ENCODE measurements at regions not wholly inside any gene's neighbourhood (a gene's known extent, or its start where the extent isn't known, plus 50 kb on each side); places are given as distances from the start of the nearest gene placed in this dataset.
A peak's percentile ranks its signal among the peaks of the same experiment; 100 is the strongest.
"Not testable (repeated sequence)": the region's sequence is repeated elsewhere in the genome, so short reads cannot be mapped to it uniquely, and the experiment has no call there.

DNA sequence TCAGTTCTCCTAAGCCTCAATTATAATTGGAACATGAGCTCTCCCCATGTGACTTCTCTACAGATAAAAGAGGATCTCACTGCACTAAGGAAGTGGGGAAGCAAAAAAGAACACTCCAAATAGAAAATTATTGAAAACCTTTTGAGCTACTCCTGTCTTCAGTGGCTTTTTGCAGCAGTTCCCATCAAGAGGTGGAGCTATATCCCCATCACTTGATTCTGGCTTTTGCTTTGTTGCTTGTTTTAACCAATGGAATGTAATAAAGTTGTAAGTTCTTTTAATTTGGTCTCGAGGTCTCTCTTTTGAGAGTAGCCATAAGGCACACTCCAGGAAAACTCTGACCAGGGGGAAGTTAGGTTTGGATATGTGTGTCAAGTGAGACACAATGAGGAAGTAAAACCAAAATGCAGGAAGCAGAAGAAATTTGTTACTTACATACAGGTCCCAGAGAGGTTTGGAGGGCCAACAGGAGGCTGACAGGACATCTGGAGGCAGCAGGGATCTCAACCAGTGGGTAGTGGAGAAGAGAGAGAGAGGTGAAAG, 569.4 kb downstream of the HTR7 start:
- Histone ChIP-seq H3K27ac (no peak overlapping the region), H3K27me3 (no peaks in the 10 kb centered on the region), H3K4me1 (no peaks in the 10 kb centered on the region), H3K9me3 (no peaks in the 10 kb centered on the region), H3K36me3 (no peaks in the 10 kb centered on the region), H3K4me3 (no peak overlapping the region)
- intact Hi-C loops (cut with DNase I): no loop called here
- TF ChIP-seq POLR2A (IDR thresholded peaks at IDR 0.05): no peak
- TF ChIP-seq, protein P1, sequence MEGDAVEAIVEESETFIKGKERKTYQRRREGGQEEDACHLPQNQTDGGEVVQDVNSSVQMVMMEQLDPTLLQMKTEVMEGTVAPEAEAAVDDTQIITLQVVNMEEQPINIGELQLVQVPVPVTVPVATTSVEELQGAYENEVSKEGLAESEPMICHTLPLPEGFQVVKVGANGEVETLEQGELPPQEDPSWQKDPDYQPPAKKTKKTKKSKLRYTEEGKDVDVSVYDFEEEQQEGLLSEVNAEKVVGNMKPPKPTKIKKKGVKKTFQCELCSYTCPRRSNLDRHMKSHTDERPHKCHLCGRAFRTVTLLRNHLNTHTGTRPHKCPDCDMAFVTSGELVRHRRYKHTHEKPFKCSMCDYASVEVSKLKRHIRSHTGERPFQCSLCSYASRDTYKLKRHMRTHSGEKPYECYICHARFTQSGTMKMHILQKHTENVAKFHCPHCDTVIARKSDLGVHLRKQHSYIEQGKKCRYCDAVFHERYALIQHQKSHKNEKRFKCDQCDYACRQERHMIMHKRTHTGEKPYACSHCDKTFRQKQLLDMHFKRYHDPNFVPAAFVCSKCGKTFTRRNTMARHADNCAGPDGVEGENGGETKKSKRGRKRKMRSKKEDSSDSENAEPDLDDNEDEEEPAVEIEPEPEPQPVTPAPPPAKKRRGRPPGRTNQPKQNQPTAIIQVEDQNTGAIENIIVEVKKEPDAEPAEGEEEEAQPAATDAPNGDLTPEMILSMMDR (IDR thresholded peaks at IDR 0.05): peak in 1 of 4 donors; percentile 5
- ATAC-seq (peak in 2 of 4 donors; percentile 9 to 21), DNase-seq (no peak)
- WGBS (ENCODE audit: insufficient coverage, low coverage, low lambda C conversion rate, missing lambda C conversion rate): 24% methylated on average over 1 of the region's 1 CpG

DNA sequence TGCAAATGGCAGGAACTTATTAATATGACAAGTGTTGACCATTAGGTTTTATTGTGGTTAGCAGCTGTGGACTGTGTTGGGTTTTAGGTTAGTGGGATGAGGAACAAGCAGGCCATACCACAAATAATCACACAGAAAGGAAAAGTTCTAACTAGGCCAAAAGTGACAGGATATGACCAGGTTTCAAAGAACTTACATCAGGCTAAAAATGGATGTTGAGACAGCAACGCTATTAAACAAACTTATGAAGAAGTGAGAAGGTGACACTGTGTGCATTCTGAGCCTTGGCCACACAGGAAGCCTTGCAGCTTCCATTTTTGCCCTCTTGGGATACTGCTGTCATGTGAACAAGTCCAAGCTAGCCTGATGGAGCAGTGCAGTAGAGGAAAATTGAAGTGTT, 568.8 kb downstream of the HTR7 start:
- H3K27me3 ChIP-seq: no peaks in the 10 kb centered on the region
- no peaks in the 10 kb centered on the region for H3K4me1 ChIP-seq
- no peak overlapping the region for H3K4me3 ChIP-seq
- DNase-seq (no peak), ATAC-seq (no peak)
- H3K36me3 ChIP-seq: no peaks in the 10 kb centered on the region
- intact Hi-C loops (cut with DNase I): no loop called here
- H3K9me3 ChIP-seq: no peaks in the 10 kb centered on the region
- WGBS (ENCODE audit: insufficient coverage, low coverage, low lambda C conversion rate, missing lambda C conversion rate): 29% methylated on average over 1 of the region's 1 CpG
- TF ChIP-seq, protein P1 (IDR thresholded peaks at IDR 0.05): no peak
- no peak for TF ChIP-seq POLR2A (IDR thresholded peaks at IDR 0.05)
- no peak overlapping the region for H3K27ac ChIP-seq

DNA sequence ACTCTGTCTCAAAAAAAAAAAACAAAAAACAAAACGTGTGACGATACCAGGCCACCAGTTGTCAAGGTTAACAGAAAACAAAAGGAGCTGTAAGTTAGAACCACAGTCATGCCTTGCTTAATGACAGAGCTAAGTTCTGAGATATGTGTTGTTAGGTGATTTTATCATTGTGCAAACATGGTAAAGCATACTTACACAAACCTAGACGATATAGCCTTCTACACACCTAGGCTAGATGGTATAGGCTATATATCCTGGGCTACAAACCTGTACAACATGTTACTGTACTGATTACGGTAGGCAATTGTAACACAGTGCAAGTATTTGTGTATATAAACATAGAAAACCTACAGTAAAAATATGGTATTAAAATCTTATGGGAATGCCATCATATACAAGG, 564.2 kb downstream of the HTR7 start:
- Histone ChIP-seq H3K27ac (no peak overlapping the region), H3K9me3 (no peaks in the 10 kb centered on the region), H3K36me3 (no peaks in the 10 kb centered on the region), H3K4me3 (no peak overlapping the region), H3K27me3 (no peaks in the 10 kb centered on the region), H3K4me1 (no peaks in the 10 kb centered on the region)
- intact Hi-C loops (cut with DNase I): no loop called here
- DNase-seq (no peak), ATAC-seq (no peak)
- WGBS (ENCODE audit: insufficient coverage, low coverage, low lambda C conversion rate, missing lambda C conversion rate): 33% methylated on average over 4 of the region's 4 CpGs
- TF ChIP-seq, protein P1 (IDR thresholded peaks at IDR 0.05): no peak
- TF ChIP-seq POLR2A (IDR thresholded peaks at IDR 0.05): no peak

DNA sequence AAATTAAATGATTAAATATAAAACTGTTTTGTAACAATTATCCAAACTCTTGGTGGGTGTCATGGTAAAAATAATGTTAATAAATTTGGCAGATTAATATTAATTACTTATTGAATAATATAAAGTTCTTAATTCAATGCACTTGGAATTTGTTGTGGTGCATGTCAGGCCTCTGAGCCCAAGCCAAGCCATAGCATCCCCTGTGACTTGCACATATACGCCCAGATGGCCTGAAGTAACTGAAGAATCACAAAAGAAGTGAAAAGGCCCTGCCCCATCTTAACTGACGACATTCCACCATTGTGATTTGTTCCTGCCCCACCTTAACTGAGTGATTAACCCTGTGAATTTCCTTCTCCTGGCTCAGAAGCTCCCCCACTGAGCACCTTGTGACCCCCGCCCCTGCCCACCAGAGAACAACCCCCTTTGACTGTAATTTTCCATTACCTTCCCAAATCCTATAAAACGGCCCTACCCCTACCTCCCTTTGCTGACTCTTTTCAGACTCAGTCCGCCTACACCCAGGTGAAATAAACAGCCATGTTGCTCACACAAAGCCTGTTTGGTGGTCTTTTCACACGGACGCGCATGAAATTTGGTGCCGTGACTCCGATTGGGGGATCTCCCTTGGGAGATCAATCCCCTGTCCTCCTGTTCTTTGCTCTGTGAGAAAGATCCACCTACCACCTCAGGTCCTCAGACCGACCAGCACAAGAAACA, 562.9 kb downstream of the HTR7 start:
- intact Hi-C loops (cut with DNase I); DNase-seq; ATAC-seq; H3K4me3 ChIP-seq; H3K36me3 ChIP-seq; H3K9me3 ChIP-seq; H3K27ac ChIP-seq; H3K27me3 ChIP-seq; H3K4me1 ChIP-seq: not testable (repeated sequence)
- 69% methylated on average over 8 of the region's 11 CpGs for WGBS (ENCODE audit: insufficient coverage, low coverage, low lambda C conversion rate, missing lambda C conversion rate)

DNA sequence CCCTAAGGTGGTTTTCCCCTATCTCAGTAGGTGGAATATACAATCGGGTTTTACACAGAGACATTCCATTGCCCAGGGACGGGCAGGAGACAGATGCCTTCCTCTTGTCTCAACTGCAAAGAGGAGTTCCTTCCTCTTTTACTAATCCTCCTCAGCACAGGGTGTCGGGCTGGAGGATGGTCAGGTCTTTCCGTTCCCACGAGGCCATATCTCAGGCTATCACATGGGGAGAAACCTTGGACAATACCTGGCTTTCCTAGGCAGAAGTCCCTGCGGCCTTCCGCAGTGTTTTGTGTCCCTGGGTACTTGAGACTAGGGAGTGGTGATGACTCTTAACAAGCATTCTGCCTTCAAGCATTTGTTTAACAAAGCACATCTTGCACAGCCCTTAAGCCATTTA, 555.8 kb downstream of the HTR7 start:
- WGBS (ENCODE audit: insufficient coverage, low coverage, low lambda C conversion rate, missing lambda C conversion rate): 0% methylated on average over 1 of the region's 7 CpGs
- intact Hi-C loops (cut with DNase I); H3K36me3 ChIP-seq; DNase-seq; H3K27ac ChIP-seq; H3K4me3 ChIP-seq; ATAC-seq; H3K27me3 ChIP-seq; H3K4me1 ChIP-seq; H3K9me3 ChIP-seq: not testable (repeated sequence)
